GM21360 (cell line): ENCODE measurements at regions not wholly inside any gene's neighbourhood (a gene's known extent, or its start where the extent isn't known, plus 50 kb on each side); places are given as distances from the start of the nearest gene placed in this dataset.
"Not testable (repeated sequence)": the region's sequence is repeated elsewhere in the genome, so short reads cannot be mapped to it uniquely, and the experiment has no call there.

Experiments used
- ATAC-seq: cut with Tn5 transposase; IDR thresholded peaks from one replicate; pipeline ENCODE4 v1.9.1; 2021; ENCODE audit warnings: mild to moderate bottlenecking, moderate library complexity; ENCODE audit not compliant: unreplicated experiment

DNA sequence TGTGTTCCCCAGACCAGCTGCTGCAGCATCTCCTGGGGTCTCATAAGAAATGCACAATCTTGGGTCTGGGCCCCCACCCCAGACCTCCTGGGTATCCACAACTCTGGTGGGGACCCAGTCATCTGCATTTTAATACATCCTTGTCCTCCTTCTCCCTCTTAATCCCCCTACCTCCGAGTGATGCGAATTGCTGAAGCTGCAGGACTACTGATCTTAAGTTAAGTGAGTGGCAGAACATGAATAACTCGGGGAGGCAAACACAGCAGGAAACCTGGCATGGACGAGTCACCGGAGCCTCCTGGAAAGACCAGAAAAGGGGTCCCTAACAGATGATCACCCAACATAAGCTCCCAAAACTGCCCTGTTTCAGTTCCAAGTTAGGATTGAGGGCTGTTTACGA is 283.2 kb upstream of the MGAT5 start:
- no peak for ATAC-seq

GRCh38 chr2:133972297-133972696 is 281.6 kb upstream of the MGAT5 start:
- ATAC-seq = no peak

GRCh38 chr2:133972786-133973185 is 281.1 kb upstream of the MGAT5 start:
- no peak for ATAC-seq

DNA sequence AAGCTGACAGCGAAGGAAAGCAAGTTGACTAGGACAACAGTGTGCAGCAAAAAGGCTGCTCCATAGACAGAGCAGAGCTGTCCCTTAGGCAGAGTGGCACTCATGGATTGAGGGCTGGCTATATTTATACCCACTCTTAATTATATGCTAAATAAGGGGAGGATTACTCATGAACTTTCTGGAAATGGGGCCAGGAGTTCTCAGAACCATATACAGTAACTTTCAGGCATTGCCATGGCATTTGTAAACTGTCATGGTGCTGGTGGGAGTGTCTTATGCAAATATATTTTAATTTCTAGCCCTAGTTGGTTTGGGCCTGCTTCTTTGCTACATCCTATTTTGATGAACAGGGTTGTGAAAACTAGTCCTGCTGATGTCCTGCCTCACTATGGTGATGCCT is 279.5 kb upstream of the MGAT5 start:
- ATAC-seq = no peak

DNA sequence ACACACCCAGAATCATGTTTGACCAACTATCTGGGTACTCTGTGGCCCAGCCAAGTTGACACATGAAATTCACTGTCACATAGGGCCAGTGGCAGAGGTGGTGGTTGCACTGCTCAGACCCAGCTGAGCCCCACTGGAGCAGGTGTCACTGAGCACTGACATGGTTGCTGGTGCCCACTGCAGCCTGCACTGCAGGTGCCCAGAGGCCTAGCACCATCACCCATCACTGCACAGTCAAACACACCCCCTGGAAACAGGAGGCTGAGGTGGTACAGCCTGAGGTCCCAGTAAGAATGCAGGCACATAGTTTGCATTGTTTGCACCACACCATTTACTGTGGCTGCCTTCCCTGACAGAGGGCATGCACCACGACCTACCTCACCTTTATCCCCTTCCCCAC is 278.7 kb upstream of the MGAT5 start:
- ATAC-seq = no peak

DNA sequence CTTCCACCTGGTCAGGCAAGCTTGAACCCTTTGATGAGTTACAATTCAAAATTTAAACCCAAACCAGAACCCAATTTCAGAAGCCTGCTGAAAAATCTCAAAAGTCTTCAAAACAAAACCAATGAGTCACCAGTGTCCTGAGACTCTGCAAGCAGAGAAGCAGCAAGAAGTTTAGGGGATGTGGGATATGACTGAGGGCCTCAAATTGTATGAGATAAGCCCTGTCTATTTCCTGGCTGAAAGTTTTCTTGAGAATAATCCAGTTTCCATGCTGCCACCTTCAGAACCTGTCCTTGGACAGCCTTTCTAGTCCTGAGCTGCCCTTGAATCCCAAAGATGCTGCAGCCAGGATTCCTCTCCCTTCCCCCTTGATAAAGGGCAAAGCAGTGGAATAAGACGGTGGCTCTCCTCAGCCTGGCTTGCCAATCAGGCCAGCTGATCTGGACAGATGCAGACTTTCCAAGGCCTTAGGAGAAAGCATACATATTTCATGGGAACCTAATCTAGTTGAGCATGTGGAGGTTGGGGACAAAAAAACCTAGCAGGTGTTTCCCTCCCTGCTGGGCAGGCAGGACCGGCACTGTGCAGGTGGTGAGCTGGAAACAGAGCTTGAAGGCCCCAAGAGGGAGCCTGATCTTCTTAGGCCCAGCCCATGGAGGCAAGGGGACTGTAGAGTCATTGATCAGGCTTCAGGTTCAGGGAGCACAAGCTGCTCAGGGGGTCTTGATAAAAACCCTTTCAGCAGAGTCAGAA is 278.0 kb upstream of the MGAT5 start:
- ATAC-seq = peak; percentile 45

DNA sequence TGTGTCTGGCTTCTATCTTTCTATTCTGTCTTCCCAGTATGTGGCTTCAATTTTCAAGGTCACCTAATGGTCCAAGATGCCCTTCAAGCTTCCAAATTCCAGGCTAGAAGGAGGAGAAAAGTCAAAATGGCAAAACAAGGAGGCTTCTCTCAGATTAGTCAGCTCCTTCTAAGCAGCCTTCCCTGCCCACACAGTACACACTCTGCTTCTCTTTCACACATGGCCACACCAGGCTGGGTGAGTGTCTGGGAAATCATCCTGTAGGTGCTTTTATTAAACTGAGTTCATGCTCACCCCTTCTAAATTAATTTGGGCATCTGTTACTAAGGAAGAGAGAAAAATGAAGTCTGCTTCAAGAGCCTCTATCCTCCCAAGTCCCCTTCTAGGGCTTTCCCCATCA is 277.2 kb upstream of the MGAT5 start:
- no peak for ATAC-seq

- ATAC-seq = no peak
These were observed 276.5 kb upstream of the MGAT5 start for GRCh38 chr2:133977405-133977804.

DNA sequence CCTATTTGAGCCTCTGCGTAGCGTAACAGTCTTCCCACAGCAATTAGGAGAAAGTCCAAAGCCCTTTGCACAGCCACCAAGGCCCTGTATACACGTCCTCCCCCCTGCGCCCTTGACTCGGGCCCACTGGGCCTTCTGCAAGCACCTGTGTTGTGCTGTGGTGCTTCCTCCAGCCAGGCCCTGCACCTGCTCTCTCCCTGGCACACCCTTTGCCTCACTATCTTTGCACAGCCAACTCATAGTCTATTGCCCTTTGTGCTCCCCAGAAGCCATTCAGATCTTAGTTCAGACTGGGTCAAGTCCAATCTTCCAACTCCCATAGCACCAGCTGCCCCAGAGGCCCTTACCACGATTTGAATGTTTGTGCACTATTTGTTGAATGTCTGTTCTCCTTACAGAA is 271.6 kb upstream of the MGAT5 start:
- no peak for ATAC-seq

- ATAC-seq = no peak
These were observed 268.3 kb upstream of the MGAT5 start for GRCh38 chr2:133985563-133985962.

GRCh38 chr2:133986081-133986837 is 267.6 kb upstream of the MGAT5 start:
- no peak for ATAC-seq

DNA sequence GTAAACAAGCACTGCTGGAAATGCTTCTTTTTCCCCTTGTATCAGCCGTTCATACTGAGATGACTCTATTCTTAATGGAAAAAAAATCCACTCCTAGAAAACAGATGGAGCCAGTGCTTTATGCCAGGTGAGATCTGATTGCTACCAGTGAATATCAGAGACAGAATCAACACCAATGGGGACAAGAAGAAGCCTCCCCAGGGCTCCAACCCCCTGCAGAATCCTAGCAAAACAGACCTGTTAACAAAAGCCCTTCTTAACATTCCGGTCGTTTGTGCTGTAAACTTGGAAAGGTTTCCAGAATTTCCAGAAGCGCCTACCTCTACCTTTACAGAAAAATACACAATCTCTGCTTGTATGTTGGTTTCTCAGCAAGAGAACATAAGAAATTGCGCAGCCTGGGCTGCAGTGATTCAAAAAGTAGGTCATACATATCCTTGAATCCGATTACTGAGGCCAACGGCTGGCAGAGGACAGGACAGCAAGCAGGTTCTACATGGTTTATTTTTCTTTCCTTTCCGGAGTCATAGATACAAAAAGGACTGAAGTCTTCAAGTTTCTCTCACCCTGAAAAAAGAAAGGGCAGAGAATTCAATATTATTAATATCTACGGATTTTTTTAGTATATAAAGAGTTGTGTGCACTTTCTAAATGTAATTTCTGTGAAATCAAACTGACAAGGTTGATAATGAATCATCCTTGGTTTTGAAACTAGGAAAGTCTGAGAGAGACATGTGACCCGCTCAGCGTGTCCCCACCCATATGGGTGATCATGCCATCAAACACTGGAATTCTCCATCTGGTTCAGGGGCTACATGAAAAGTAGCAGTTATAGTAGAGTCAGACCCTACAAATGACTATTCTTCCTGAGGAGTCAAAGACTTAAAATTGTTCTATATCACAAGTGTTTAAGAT is 266.7 kb upstream of the MGAT5 start:
- no peak for ATAC-seq

- no peak for ATAC-seq
These were observed 265.5 kb upstream of the MGAT5 start for GRCh38 chr2:133988316-133988891.

GRCh38 chr2:133991606-133992168 is 262.2 kb upstream of the MGAT5 start:
- ATAC-seq = no peak

GRCh38 chr2:133992454-133992853 is 261.4 kb upstream of the MGAT5 start:
- no peak for ATAC-seq

DNA sequence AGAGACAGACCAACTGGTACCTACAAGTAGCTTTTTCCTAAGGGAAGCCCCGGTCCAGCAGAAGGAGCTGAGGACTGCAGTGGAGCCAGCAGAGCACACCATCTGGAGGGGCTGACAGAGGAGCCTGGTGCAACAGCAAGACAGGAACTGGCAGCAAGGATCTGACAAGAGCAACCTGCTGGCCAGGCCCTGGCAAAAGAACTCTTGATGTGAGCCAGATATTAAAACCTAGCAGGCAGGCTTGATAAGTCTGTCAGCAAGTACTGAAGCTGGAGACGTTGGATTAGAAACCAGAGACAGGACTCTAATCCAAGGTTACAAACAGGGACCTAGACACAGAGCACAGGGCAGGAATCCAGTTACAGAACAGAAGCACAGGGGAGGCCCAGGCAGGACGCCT is 260.7 kb upstream of the MGAT5 start:
- no peak for ATAC-seq

- not testable (repeated sequence) for ATAC-seq
These were observed 255.1 kb upstream of the MGAT5 start for GRCh38 chr2:133998726-133999125.

- no peak for ATAC-seq
These were observed 251.5 kb upstream of the MGAT5 start for GRCh38 chr2:134002391-134002790.

- no peak for ATAC-seq
These were observed 251.0 kb upstream of the MGAT5 start for GRCh38 chr2:134002921-134003320.

DNA sequence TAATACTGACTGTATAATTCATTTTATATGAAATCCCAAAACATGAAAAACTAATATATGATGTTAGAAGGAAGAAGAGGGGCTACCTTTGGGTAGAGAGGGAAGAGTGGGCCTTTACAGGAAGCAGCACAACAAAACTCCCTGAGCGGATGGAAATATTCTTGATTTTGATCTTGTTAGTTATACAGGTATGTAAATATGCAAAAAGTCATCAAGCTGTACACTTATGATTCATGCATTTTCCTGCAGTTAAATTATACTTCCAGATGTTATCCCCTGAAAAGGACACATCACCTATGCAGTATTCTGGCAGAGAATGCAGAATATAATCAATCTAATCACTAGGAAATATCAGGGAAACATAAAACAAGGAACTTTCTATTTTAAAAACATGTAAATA is 249.4 kb upstream of the MGAT5 start:
- no peak for ATAC-seq

GRCh38 chr2:134008837-134009236 is 245.0 kb upstream of the MGAT5 start:
- ATAC-seq = no peak
